Kidney epithelial cell (primary cell): ENCODE measurements at regions not wholly inside any gene's neighbourhood (a gene's known extent, or its start where the extent isn't known, plus 50 kb on each side); places are given as distances from the start of the nearest gene placed in this dataset.

Experiments
- DNase-seq: peaks from one replicate; pipeline ENCODE4 v3.0.0-alpha.2; 2010; ENCODE audit warnings: low read depth
- H3K27me3 ChIP-seq: 2 replicates; pipeline ENCODE4 v1.6.0; 2011; ENCODE audit warnings: low read length; ENCODE audit not compliant: control insufficient read depth, insufficient read depth
- H3K36me3 ChIP-seq: 2 replicates; pipeline ENCODE4 v1.5.1; 2011; ENCODE audit warnings: low read length; ENCODE audit not compliant: control insufficient read depth, insufficient read depth
- H3K4me3 ChIP-seq: 2 replicates; pipeline ENCODE4 v1.5.1; 2011; ENCODE audit warnings: low read depth, mild to moderate bottlenecking, control low read depth, low read length
- TF ChIP-seq, protein P1 (sequence below): IDR thresholded peaks from 2 replicates; pipeline ENCODE4 v1.5.1; 2011; ENCODE audit warnings: mild to moderate bottlenecking, moderate library complexity, low read length, control low read depth, inconsistent platforms; ENCODE audit not compliant: insufficient read depth, poor library complexity, severe bottlenecking

DNA sequence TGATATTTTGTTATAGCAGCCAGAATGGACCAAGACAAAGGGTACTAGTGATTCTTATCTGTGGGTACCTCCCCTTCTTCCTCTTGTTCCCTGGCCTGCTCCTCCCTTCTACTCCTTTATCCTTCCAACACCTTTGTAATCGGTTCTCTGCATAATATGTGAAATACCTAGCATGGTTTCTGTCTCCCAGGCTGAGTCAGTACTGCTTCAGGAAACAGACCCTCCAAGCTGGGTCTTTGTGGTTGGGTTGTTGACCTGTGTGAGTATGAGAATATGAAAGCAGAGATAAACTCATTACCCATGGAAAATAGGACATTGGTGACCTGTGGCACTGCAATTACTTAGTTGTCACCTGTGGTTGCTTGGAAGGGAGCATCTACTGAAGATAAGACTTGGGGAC, 69.3 kb upstream of the KLF13 start:
- H3K27me3 ChIP-seq, result no peaks in the 10 kb centered on the region
- no peaks in the 10 kb centered on the region for H3K36me3 ChIP-seq
- DNase-seq, result no peak
- TF ChIP-seq, protein P1, sequence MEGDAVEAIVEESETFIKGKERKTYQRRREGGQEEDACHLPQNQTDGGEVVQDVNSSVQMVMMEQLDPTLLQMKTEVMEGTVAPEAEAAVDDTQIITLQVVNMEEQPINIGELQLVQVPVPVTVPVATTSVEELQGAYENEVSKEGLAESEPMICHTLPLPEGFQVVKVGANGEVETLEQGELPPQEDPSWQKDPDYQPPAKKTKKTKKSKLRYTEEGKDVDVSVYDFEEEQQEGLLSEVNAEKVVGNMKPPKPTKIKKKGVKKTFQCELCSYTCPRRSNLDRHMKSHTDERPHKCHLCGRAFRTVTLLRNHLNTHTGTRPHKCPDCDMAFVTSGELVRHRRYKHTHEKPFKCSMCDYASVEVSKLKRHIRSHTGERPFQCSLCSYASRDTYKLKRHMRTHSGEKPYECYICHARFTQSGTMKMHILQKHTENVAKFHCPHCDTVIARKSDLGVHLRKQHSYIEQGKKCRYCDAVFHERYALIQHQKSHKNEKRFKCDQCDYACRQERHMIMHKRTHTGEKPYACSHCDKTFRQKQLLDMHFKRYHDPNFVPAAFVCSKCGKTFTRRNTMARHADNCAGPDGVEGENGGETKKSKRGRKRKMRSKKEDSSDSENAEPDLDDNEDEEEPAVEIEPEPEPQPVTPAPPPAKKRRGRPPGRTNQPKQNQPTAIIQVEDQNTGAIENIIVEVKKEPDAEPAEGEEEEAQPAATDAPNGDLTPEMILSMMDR, result no peak
- H3K4me3 ChIP-seq, result no peak overlapping the region

DNA sequence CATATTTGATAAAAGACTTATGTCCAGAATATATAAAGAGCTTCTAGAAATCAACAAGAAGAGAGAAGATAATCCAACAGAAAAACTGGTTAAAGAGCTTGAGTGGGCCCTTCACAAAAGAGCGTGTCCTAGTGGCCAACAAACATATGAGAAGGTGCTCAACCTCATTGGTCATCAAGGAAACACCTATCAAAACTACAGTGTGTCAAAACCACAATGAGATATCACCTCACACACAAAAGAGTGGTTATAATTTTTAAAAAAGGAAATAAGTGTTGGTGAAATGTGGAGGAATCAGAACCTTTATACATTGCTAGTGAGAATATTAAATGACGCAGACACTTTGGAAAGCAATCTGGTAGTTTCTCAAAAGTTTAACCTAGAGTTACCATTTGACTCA, 68.4 kb upstream of the KLF13 start:
- DNase-seq, result no peak
- no peaks in the 10 kb centered on the region for H3K27me3 ChIP-seq
- TF ChIP-seq, protein P1, result no peak
- no peaks in the 10 kb centered on the region for H3K36me3 ChIP-seq
- H3K4me3 ChIP-seq, result no peak overlapping the region

DNA sequence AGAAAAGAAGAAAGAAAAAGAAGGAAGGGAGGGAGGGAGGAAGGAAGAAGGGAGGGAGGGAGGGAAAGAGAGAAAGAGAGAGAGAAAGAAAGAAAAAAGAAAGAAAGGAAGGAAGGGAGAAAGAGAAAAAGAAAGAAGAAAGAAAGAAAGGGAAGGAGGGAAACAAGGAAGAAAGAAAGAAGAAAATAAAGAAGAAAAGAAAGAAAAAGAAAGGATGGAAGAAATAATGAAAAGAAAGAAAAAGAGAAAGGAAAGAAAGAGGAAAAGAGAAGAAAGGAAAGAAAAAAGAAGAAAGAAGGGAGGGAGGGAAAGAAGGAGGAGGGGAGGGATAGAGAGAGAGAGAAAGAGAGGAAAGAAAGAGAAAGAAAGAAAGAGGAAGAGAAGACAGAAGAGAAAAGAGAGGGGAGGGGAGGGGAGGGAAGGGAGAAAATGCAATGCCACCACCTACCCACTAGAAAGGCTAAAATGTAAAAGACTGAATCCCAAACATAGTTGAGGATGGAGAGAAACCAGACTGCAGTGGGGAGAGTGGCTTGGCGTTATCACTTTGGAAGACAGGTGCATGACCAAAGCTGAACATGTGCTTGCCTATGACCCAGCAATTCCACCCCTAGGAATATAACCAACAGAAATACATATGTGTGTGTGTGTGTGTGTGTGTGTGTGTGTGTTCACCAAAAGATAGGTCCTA, 66.9 kb upstream of the KLF13 start:
- H3K36me3 ChIP-seq, result no peaks in the 10 kb centered on the region
- TF ChIP-seq, protein P1, result no peak
- H3K27me3 ChIP-seq, result no peaks in the 10 kb centered on the region
- no peak overlapping the region for H3K4me3 ChIP-seq
- DNase-seq, result no peak

DNA sequence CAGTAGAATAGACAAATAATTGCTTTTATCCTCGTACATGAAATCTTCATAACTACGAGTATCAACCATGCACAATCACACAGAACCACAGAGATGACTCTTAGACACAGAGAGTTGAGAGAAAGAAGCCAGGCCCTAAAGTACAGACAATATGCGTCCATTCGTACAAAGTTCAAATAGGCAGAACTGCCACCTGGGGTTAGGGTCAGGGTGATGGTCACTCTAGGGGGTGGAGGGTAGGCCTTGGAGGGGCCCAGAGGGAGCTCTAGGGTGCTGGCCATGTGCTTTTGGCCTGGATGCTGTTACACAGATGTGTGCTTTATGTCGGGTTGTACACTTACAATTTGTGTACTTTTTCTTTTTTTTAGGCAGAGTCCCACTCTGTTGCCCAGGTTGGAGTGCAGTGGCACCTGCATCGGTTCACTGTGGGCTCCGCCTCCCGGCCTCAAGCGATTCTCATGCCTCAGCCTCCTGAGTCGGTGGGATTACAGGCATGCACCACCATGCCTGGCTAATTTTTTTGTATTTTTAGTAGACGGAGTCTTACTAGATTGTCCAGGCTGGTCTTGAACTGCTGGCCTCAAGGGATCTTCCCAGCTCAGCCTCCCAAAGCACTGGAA, 65.9 kb upstream of the KLF13 start:
- TF ChIP-seq, protein P1, result no peak
- DNase-seq, result no peak

DNA sequence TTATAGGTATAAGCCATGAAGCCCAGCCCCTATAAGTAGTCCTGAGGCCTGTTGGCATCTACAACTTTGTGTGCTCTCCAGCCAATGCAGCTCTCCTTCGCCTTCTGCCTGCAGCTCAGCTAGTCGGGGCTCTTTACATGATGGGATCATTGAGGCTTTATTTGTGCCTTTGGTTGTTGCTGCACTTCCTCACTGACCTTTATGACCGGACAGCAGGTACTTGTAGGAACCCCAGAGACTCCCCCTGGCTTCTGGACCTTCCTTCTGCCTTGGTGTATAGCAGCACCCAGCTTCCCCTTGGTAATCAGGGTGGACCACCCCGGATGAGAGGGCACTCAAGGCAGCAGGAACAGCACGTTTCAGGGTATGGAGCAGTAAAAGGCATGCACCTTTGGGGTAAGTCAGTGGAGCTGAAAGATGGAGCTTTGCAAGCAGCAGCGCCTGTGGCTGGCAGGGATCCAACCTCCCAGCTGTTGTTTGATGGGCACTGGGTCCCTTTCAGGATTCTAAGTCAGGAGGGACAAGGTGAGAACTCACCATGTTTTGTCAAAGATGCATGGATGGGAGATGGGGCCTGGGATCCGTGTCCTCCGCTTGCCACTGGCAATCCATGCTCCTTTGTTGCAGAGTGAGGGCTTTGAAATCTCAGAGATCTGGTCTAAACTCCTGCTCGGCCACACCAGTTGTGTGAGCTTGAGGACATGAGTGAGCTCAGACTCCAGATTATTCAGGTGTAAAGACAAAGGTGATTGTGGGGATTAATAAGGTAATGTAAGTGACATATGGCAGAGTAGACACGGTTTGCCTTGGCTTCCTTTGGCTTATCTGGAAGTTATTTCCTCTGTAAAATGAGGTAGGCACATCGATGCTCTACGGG, 65.1 kb upstream of the KLF13 start:
- no peak for DNase-seq
- H3K4me3 ChIP-seq, result no peak overlapping the region
- TF ChIP-seq, protein P1, result no peak

More for the DNA sequence above, 65.9 kb upstream of the KLF13 start:
- no peak overlapping the region for H3K4me3 ChIP-seq
- no peaks in the 10 kb centered on the region for H3K27me3 ChIP-seq
- H3K36me3 ChIP-seq, result no peaks in the 10 kb centered on the region

More for the DNA sequence above, 65.1 kb upstream of the KLF13 start:
- Histone ChIP-seq H3K36me3 (no peaks in the 10 kb centered on the region), H3K27me3 (no peaks in the 10 kb centered on the region)
